Astrocyte (in vitro differentiated cells and primary cell): ENCODE measurements at regions not wholly inside any gene's neighbourhood (a gene's known extent, or its start where the extent isn't known, plus 50 kb on each side); places are given as distances from the start of the nearest gene placed in this dataset.

ENCODE experiments used
- EZH2 ChIP-seq: IDR thresholded peaks from 2 replicates; pipeline ENCODE4 v1.6.1; 2012; ENCODE audit warnings: mild to moderate bottlenecking, low read length, inconsistent platforms; ENCODE audit not compliant: insufficient read depth
- TF ChIP-seq, protein P1 (sequence below): IDR thresholded peaks from 2 replicates; pipeline ENCODE4 v1.5.1; 2011; ENCODE audit warnings: low read depth, mild to moderate bottlenecking, inconsistent platforms, low read length, moderate library complexity; ENCODE audit not compliant: insufficient read depth

DNA sequence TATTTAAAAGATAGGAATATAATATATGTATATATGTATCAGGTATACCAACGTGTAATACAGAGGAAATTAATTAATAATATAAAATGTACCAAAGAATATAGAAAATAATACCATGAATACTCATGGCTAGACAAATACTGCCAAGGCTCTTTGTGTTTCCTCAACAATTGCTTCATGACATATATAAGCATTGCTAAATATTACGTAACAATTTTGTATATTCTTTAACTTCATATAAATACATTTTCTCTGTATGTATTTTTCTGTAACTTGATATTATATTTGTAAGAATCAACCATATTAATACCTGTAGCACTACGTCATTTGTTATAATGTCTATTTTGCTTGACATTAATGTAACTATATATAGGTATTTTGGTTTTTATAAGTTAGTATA lies 104.0 kb downstream of the CEP44 start:
- TF ChIP-seq, protein P1, sequence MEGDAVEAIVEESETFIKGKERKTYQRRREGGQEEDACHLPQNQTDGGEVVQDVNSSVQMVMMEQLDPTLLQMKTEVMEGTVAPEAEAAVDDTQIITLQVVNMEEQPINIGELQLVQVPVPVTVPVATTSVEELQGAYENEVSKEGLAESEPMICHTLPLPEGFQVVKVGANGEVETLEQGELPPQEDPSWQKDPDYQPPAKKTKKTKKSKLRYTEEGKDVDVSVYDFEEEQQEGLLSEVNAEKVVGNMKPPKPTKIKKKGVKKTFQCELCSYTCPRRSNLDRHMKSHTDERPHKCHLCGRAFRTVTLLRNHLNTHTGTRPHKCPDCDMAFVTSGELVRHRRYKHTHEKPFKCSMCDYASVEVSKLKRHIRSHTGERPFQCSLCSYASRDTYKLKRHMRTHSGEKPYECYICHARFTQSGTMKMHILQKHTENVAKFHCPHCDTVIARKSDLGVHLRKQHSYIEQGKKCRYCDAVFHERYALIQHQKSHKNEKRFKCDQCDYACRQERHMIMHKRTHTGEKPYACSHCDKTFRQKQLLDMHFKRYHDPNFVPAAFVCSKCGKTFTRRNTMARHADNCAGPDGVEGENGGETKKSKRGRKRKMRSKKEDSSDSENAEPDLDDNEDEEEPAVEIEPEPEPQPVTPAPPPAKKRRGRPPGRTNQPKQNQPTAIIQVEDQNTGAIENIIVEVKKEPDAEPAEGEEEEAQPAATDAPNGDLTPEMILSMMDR: no peak
- no peak for TF ChIP-seq EZH2
